Fibroblast of lung (primary cell): ENCODE measurements at regions not wholly inside any gene's neighbourhood (a gene's known extent, or its start where the extent isn't known, plus 50 kb on each side); places are given as distances from the start of the nearest gene placed in this dataset.

Experiments used
- DNase-seq, 2 donors: peaks; one replicate each; pipeline versions ENCODE4 v3.0.0 to v3.0.0-alpha.2; 2010; ENCODE audit warnings: low read depth in 2 of 2
- H2AFZ ChIP-seq: 2 replicates; pipeline ENCODE4 v1.5.1; 2012; ENCODE audit warnings: low read length, control low read depth, inconsistent platforms
- H3K27ac ChIP-seq: 2 replicates; pipeline ENCODE4 v1.5.1; 2011; ENCODE audit warnings: low read length, control low read depth; ENCODE audit not compliant: insufficient read depth
- H3K27me3 ChIP-seq: 2 replicates; pipeline ENCODE4 v1.5.1; 2011; ENCODE audit warnings: mild to moderate bottlenecking, low read length; ENCODE audit not compliant: control insufficient read depth, insufficient read depth
- H3K36me3 ChIP-seq: 2 replicates; pipeline ENCODE4 v1.5.1; 2011; ENCODE audit warnings: low read length; ENCODE audit not compliant: control insufficient read depth, insufficient read depth
- H3K4me1 ChIP-seq: 2 replicates; pipeline ENCODE4 v1.5.1; 2011; ENCODE audit warnings: low read length; ENCODE audit not compliant: control insufficient read depth, insufficient read depth; ENCODE audit errors: extremely low read depth
- H3K4me2 ChIP-seq: 2 replicates; pipeline ENCODE4 v1.5.1; 2011; ENCODE audit warnings: low read length, control low read depth; ENCODE audit not compliant: insufficient read depth; ENCODE audit errors: extremely low read depth
- H3K4me3 ChIP-seq, 4 experiments: fragments of 200-600 bp in 1 of 4; sonication (generic) in 1 of 4; replicated peaks in 1 of 4; 2 replicates each; pipeline ENCODE4 v1.5.1; 2011 to 2016; ENCODE audit warnings: low read length in 4 of 4, low read depth in 3 of 4, mild to moderate bottlenecking in 3 of 4, control low read depth in 2 of 4, inconsistent platforms in 1 of 4, mixed read lengths in 1 of 4; ENCODE audit not compliant: insufficient read depth in 1 of 4; ENCODE audit errors: control extremely low read depth in 1 of 4
- H3K79me2 ChIP-seq: 2 replicates; pipeline ENCODE4 v1.5.1; 2012; ENCODE audit warnings: mild to moderate bottlenecking, low read length, inconsistent platforms; ENCODE audit not compliant: control insufficient read depth, insufficient read depth
- H3K9ac ChIP-seq: 2 replicates; pipeline ENCODE4 v1.5.1; 2011; ENCODE audit warnings: mild to moderate bottlenecking, low read length, control low read depth; ENCODE audit not compliant: insufficient read depth
- H3K9me3 ChIP-seq: 2 replicates; pipeline ENCODE4 v1.5.1; 2012; ENCODE audit warnings: low read depth, low read length; ENCODE audit not compliant: control insufficient read depth, insufficient read depth
- H4K20me1 ChIP-seq: 2 replicates; pipeline ENCODE4 v1.5.1; 2011; ENCODE audit warnings: low read length; ENCODE audit not compliant: control insufficient read depth, insufficient read depth; ENCODE audit errors: extremely low read depth
- EZH2 ChIP-seq: IDR thresholded peaks from 2 replicates; pipeline ENCODE4 v1.5.1; 2012; ENCODE audit warnings: low read length, control low read depth, mild to moderate bottlenecking; ENCODE audit errors: missing control alignments
- TF ChIP-seq, protein P1 (sequence below), 2 donors: IDR thresholded peaks in 1 of 2; conservative IDR thresholded peaks in 1 of 2; 1 replicate in 1 of 2; 2 replicates in 1 of 2; pipeline ENCODE4 v1.5.1; 2011 to 2012; ENCODE audit warnings: low read length in 2 of 2, control low read depth in 1 of 2, inconsistent platforms in 1 of 2, low read depth in 1 of 2, mild to moderate bottlenecking in 1 of 2

GRCh38 chr6:71490876-71491275 lies 202.3 kb downstream of the OGFRL1 start:
- no peak overlapping the region for H3K4me3 ChIP-seq
- H3K27ac ChIP-seq = no peak overlapping the region
- H3K4me1 ChIP-seq = peaks cover 6% of the 10 kb centered on the region
- no peaks in the 10 kb centered on the region for H4K20me1 ChIP-seq
- H3K79me2 ChIP-seq = no peaks in the 10 kb centered on the region
- H3K9ac ChIP-seq = no peak overlapping the region
- no peak for TF ChIP-seq EZH2
- no peak overlapping the region for H3K4me2 ChIP-seq
- H3K36me3 ChIP-seq = no peaks in the 10 kb centered on the region
- no peak for DNase-seq
- no peak overlapping the region for H2AFZ ChIP-seq
- H3K27me3 ChIP-seq = no peaks in the 10 kb centered on the region
- no peaks in the 10 kb centered on the region for H3K9me3 ChIP-seq

- no peak overlapping the region for H3K4me3 ChIP-seq
- H3K27me3 ChIP-seq = no peaks in the 10 kb centered on the region
- no peak overlapping the region for H3K9ac ChIP-seq
- H2AFZ ChIP-seq = no peak overlapping the region
- no peak overlapping the region for H3K27ac ChIP-seq
- H3K4me1 ChIP-seq = peaks cover 6% of the 10 kb centered on the region
- no peak for DNase-seq
- no peaks in the 10 kb centered on the region for H3K79me2 ChIP-seq
- H4K20me1 ChIP-seq = no peaks in the 10 kb centered on the region
- H3K4me2 ChIP-seq = no peak overlapping the region
- H3K36me3 ChIP-seq = no peaks in the 10 kb centered on the region
- H3K9me3 ChIP-seq = no peaks in the 10 kb centered on the region
- no peak for TF ChIP-seq EZH2
- TF ChIP-seq, protein P1, sequence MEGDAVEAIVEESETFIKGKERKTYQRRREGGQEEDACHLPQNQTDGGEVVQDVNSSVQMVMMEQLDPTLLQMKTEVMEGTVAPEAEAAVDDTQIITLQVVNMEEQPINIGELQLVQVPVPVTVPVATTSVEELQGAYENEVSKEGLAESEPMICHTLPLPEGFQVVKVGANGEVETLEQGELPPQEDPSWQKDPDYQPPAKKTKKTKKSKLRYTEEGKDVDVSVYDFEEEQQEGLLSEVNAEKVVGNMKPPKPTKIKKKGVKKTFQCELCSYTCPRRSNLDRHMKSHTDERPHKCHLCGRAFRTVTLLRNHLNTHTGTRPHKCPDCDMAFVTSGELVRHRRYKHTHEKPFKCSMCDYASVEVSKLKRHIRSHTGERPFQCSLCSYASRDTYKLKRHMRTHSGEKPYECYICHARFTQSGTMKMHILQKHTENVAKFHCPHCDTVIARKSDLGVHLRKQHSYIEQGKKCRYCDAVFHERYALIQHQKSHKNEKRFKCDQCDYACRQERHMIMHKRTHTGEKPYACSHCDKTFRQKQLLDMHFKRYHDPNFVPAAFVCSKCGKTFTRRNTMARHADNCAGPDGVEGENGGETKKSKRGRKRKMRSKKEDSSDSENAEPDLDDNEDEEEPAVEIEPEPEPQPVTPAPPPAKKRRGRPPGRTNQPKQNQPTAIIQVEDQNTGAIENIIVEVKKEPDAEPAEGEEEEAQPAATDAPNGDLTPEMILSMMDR (conservative IDR thresholded peaks at IDR 0.05 in 1 of 2, IDR thresholded peaks at IDR 0.05 in 1 of 2; ENCODE audit: low read depth in 1 of 2, low read length in 2 of 2) = no peak
Measured at GRCh38 chr6:71491844-71492243, 203.2 kb downstream of the OGFRL1 start.

DNA sequence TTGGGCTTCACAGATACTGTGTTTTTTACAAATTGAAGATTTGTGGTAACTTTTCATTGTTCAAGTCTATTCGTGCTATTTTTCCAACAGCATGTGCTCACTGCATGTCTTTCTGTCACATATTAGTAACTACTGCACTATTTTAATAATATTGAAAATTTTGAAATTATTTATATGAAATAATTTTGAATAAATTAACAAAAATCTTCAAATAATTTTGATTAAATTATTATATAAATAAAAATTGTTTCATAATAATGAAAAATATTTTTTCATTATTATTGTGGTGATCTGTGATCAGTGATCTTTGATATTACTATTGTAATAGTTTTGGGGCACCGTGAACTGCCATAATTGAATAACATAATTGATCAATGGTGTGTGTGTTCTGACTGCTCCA lies 204.1 kb downstream of the OGFRL1 start:
- no peak overlapping the region for H3K4me3 ChIP-seq
- no peaks in the 10 kb centered on the region for H3K36me3 ChIP-seq
- no peak overlapping the region for H3K9ac ChIP-seq
- no peaks in the 10 kb centered on the region for H3K9me3 ChIP-seq
- H3K4me1 ChIP-seq = peaks cover 6% of the 10 kb centered on the region
- no peak overlapping the region for H2AFZ ChIP-seq
- no peak overlapping the region for H3K27ac ChIP-seq
- no peak for TF ChIP-seq EZH2
- TF ChIP-seq, protein P1 (conservative IDR thresholded peaks at IDR 0.05 in 1 of 2, IDR thresholded peaks at IDR 0.05 in 1 of 2; ENCODE audit: low read depth in 1 of 2, low read length in 2 of 2) = no peak
- H3K79me2 ChIP-seq = no peaks in the 10 kb centered on the region
- DNase-seq = no peak
- no peaks in the 10 kb centered on the region for H4K20me1 ChIP-seq
- no peak overlapping the region for H3K4me2 ChIP-seq
- H3K27me3 ChIP-seq = no peaks in the 10 kb centered on the region
